ENCODE measurements at regions not wholly inside any gene's neighbourhood (a gene's known extent, or its start where the extent isn't known, plus 50 kb on each side); places are given as distances from the start of the nearest gene placed in this dataset.

- 38 to 41% methylated on average over 1 of the region's 1 CpG for WGBS, 2 donors
- no peak overlapping the region for H3K4me3 ChIP-seq
- TF ChIP-seq POLR2A (IDR thresholded peaks at IDR 0.05) (no peak), CTCF (IDR thresholded peaks at IDR 0.05) (no peak)
- intact Hi-C loops (cut with DNase I; ENCODE audit: low total_unique reads) = no loop called here
- H3K4me1 ChIP-seq = no peaks in the 10 kb centered on the region
- H3K9me3 ChIP-seq = no peaks in the 10 kb centered on the region
- H3K27ac ChIP-seq = no peak overlapping the region
- H3K36me3 ChIP-seq (ENCODE audit: low read depth, missing control alignments) = no peaks in the 10 kb centered on the region
- no peaks in the 10 kb centered on the region for H3K27me3 ChIP-seq
- DNase-seq = no peak
Measured at GRCh38 chr4:33649471-33649870, 2594.8 kb downstream of the ARAP2 start.

GRCh38 chr4:33650036-33650435, 2594.3 kb downstream of the ARAP2 start:
- H3K27ac ChIP-seq = no peak overlapping the region
- no peak for TF ChIP-seq POLR2A (IDR thresholded peaks at IDR 0.05)
- no peak for TF ChIP-seq CTCF (IDR thresholded peaks at IDR 0.05)
- intact Hi-C loops (cut with DNase I; ENCODE audit: low total_unique reads) = no loop called here
- no peak overlapping the region for H3K4me3 ChIP-seq
- DNase-seq = no peak
- WGBS, 2 donors = 52 to 84% methylated on average over 2 of the region's 2 CpGs
- no peaks in the 10 kb centered on the region for H3K4me1 ChIP-seq
- no peaks in the 10 kb centered on the region for H3K27me3 ChIP-seq
- H3K36me3 ChIP-seq (ENCODE audit: low read depth, missing control alignments) = no peaks in the 10 kb centered on the region
- no peaks in the 10 kb centered on the region for H3K9me3 ChIP-seq

- WGBS, 2 donors = 43 to 54% methylated on average over 3 of the region's 3 CpGs
- intact Hi-C loops (cut with DNase I; ENCODE audit: low total_unique reads) = no loop called here
- no peak overlapping the region for H3K4me3 ChIP-seq
- no peaks in the 10 kb centered on the region for H3K9me3 ChIP-seq
- H3K27ac ChIP-seq = no peak overlapping the region
- no peaks in the 10 kb centered on the region for H3K4me1 ChIP-seq
- DNase-seq = no peak
- H3K27me3 ChIP-seq = no peaks in the 10 kb centered on the region
- no peak for TF ChIP-seq CTCF (IDR thresholded peaks at IDR 0.05)
- no peak for TF ChIP-seq POLR2A (IDR thresholded peaks at IDR 0.05)
- no peaks in the 10 kb centered on the region for H3K36me3 ChIP-seq (ENCODE audit: low read depth, missing control alignments)
Measured at GRCh38 chr4:33658971-33659370, 2585.3 kb downstream of the ARAP2 start.

- DNase-seq = no peak
- Histone ChIP-seq H3K27ac (no peak overlapping the region), H3K4me1 (no peaks in the 10 kb centered on the region), H3K4me3 (no peak overlapping the region), H3K9me3 (no peaks in the 10 kb centered on the region), H3K27me3 (no peaks in the 10 kb centered on the region), H3K36me3 (ENCODE audit: low read depth, missing control alignments) (no peaks in the 10 kb centered on the region)
- no peak for TF ChIP-seq CTCF (IDR thresholded peaks at IDR 0.05)
- TF ChIP-seq POLR2A (IDR thresholded peaks at IDR 0.05) = no peak
- intact Hi-C loops (cut with DNase I; ENCODE audit: low total_unique reads) = no loop called here
Measured at GRCh38 chr4:33661636-33662035, 2582.7 kb downstream of the ARAP2 start.

- WGBS, 2 donors = 94 to 96% methylated on average over 1 of the region's 1 CpG
Measured at GRCh38 chr4:33685939-33686338, 2558.4 kb downstream of the ARAP2 start.

More at GRCh38 chr4:33685939-33686338, 2558.4 kb downstream of the ARAP2 start:
- TF ChIP-seq POLR2A (IDR thresholded peaks at IDR 0.05) (no peak), CTCF (IDR thresholded peaks at IDR 0.05) (no peak)
- Histone ChIP-seq H3K36me3 (ENCODE audit: low read depth, missing control alignments) (no peaks in the 10 kb centered on the region), H3K9me3 (no peaks in the 10 kb centered on the region), H3K4me1 (no peaks in the 10 kb centered on the region), H3K27me3 (no peaks in the 10 kb centered on the region), H3K27ac (no peak overlapping the region), H3K4me3 (no peak overlapping the region)
- intact Hi-C loops (cut with DNase I; ENCODE audit: low total_unique reads) = no loop called here
- no peak for DNase-seq
